ENCODE measurements at regions not wholly inside any gene's neighbourhood (a gene's known extent, or its start where the extent isn't known, plus 50 kb on each side); places are given as distances from the start of the nearest gene placed in this dataset.

DNA sequence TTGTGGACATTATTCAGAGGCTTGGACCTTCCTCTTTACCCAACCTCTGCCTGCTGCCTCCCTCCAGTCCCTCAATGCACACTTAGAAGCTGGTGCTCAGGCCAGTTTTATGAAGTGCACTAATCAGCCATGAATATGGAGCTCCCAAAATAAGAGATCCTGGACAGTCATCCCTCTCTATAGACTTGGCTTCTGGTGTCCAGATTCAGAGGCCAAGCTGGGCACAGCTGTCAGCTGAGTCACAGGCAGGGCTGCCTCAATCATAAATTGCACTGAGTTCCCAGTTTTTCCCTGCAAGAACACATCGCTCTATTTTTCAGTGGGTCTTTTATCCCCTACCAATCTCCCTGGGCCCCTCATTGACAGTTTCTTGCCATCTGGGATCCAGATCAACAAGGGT, 161.7 kb upstream of the CADM1 start:
- in situ Hi-C loops (cut with MboI; ENCODE audit: low sequenced_read_pairs): no loop called here

DNA sequence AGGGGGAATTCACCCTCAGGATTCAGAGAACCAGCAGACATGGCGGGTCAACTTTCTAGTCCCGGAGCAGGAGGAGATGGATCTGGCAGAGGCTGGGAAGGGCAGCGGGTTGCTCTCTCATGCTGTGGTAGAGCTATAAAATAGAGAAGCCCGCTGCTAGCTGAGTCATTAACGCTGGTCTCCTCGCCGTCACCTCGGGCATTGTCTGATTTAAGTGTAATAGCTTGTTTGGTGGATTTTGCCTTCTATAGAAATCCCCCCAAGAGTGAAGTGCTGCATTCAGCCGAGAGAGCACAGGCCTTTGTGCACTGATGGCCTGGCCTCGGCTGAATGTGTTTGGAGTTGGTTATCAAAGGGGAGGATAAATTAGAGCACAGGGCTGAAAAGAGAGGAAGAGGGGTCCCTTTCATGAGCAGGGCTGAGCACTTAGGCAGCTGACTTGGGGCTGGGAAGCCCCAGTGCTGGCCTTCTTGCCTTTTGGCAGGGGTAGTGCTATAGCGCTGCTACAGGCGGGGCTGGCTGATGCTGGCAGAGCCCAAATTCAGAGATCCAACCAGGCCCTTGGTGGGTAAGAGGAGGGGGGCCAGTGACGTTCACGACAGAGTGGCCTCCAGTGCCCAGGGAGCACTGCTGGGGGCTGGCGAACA, 161.1 kb upstream of the CADM1 start:
- in situ Hi-C loops (cut with MboI; ENCODE audit: low sequenced_read_pairs): no loop called here

DNA sequence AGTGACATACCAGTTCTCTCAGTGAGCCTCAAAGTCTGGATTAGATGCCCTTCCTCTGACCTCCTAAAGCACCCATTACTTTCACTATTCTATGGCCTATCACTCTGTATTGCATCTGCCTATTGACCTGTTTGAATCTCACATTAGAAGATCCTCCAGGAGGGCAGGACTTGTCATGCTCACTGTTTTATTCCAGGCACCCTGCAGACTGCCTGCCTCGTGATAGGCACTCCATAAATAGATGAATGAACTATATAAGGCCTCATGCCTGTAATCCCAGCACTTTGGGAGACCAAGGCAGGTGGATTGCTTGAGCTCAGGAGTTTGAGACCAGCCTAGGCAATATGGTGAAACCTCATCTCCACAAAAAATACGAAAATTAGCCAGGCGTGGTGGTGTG, 160.1 kb upstream of the CADM1 start:
- in situ Hi-C loops (cut with MboI; ENCODE audit: low sequenced_read_pairs): no loop called here

DNA sequence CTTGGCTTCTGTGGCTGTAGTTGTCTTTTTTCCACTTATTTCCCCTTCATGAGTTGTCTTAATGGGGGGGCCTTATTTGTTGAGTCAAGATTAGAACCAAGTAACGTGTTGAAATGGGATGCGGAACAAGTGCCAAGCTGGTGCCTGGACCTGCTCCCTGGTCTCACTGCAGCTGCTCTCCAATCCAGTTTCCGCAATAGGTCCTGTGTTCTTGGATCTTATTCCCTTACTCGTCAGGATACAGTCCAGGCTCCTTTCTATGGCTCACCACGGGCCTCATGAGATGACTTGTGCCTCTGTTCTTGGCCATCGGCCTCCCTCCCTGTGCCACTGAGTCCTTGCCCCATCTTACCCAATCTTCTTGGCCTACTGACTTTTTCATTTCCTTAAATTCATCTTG, 159.6 kb upstream of the CADM1 start:
- in situ Hi-C loops (cut with MboI; ENCODE audit: low sequenced_read_pairs): no loop called here

DNA sequence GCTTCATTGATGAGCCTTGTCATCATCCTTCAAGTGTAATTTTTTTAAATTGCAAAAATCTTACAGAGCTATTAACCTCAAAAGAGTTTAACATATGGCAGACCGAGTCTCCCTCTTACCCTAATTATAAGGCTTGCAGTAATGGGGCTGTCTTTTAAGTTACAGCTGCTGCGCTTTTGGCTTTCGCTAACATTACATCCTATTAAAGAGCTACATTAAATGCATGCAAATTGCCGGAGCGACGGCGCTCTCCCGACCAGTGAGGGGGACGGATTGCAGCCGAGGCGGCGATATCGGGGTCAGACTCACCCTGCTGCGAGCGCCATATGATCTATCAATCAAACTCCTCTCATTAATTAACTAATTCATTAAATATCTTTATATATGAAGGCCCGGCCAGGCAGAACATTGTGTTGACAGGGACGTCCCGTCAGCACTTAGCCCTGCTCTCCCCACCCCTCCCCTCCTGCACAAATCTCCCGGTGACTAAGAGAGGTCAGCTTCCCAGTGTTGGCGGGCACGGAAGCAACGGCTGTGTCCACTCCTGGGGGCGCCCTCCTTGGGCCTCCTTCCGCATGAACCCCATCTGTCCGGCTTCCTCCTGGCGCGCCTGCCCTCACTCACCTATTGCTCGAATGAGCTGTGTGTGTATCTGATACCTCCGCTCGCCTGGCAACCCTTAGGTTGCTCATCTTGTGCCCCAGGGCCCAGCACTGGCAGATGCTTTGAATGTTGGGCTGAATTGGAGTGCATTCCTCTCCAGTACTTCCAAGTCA, 156.0 kb upstream of the CADM1 start:
- in situ Hi-C loops (cut with MboI; ENCODE audit: low sequenced_read_pairs): no loop called here

DNA sequence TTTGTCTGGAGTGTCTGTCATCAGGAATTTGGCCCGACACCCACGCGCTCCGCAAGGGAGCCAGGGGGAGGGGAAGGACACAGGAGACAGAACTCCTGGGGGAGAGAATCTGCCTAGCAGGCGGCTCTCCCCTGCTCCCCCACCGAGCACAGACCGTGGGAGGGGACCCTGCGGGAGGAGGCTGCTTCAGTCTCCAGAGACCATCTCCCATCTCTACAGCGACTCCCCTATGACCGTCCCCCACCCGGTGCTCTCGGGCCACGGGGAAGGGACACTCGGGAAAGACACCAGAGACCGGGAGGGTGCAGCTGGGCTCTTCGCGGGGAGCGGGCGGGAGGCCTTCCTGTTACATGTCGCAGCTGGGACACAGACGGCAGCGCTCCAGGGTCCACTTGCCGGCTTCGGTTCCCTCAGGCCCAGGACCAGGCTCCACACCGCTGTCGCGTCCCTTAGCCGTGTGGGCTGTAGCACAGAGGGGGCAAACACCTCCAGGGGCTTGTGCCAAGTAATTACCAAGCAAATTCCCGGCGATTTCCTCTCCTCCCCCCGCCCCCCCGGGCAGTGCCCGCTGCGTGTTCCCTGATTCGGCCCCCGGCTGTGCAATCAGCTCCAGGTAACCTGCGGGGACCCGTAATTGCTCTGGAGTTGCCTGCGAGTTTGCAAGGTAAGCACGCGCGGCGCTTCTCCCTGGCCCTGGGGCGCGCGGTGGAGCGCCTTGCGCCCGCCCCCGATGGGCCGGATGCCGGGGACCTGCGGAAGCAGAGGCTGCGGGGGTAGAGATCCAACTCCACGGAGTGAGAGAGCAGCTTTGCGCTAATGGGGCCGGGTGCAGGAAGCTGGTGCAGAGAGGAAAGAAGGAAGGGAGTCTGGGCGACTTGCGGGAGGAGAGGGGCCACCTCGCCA, 155.1 kb upstream of the CADM1 start:
- in situ Hi-C loops (cut with MboI; ENCODE audit: low sequenced_read_pairs): no loop called here

DNA sequence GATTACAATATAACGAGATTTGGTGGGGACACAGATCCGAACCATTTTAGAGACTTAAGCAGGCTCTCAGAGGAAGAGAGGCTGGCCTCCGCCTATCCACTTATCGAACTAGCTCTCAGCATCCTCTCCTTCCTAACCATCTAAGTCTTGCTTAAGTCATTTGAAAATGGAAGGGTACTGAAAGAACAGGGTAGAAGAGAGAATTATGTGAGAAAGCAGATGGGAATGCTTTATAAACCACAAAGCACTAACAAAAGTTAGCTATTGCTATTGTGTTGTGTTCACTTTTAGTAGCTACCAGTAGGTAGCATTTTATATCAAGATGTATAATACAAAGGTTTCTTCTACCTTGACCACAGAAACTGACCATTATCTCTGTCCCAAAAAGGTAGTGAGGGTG, 153.4 kb upstream of the CADM1 start:
- in situ Hi-C loops (cut with MboI; ENCODE audit: low sequenced_read_pairs): no loop called here

DNA sequence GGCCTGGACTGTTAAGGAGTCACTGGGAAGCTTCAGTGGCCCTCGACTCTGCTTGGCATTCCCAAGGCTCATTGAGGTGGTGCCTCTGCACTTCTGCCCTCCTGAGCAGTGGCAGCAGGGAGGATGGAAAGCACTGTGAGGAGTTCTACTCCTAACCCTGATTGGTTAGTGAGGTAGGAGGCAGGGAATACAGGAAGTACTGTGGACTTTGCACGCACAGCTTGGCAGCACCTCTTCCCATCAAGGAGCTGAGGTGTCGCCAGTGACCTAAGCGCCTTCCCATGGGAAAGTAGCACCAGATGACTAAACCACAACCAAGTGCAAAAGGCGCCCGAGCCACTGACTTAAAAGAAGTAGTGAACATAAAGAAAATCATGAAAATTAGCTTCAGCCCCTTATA, 152.5 kb upstream of the CADM1 start:
- in situ Hi-C loops (cut with MboI; ENCODE audit: low sequenced_read_pairs): no loop called here

DNA sequence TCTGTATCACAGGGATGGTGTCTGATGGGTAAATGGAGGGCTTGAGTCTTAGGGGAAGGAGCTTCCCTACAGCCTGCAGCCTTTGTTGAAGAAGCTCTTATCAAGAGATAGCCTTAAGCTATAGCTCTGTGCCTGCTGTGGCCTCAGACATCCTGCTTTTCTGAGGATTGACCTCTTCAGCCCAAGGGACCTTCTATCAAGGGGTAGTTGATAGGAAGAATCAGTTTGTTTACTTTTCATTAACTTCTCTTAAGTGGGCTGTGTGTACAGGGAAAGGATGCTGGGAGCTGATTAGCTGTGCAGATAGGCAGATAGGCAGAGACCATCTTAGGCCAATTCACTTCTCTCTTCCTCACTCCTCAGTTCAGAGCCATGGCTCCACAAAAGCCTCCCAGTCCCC, 151.8 kb upstream of the CADM1 start:
- in situ Hi-C loops (cut with MboI; ENCODE audit: low sequenced_read_pairs): no loop called here

DNA sequence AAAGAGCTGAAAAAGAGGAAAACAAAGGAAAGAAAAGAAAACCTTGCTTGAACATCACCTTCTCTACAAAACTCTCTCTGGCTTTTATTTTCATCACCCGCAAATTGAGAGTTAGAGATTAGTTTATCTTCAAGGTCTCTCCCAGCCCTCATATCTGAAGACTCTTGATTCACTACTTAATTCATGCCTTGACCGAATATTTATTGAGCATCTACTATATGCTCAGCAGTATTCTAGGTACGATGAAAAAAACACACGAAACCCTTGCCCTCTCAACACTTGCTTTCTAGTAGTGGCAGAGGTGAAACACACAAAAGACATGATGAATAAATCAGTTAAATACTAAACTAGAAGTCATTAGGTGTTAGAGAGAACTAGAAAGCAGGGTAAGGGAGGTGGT, 150.6 kb upstream of the CADM1 start:
- in situ Hi-C loops (cut with MboI; ENCODE audit: low sequenced_read_pairs): no loop called here

DNA sequence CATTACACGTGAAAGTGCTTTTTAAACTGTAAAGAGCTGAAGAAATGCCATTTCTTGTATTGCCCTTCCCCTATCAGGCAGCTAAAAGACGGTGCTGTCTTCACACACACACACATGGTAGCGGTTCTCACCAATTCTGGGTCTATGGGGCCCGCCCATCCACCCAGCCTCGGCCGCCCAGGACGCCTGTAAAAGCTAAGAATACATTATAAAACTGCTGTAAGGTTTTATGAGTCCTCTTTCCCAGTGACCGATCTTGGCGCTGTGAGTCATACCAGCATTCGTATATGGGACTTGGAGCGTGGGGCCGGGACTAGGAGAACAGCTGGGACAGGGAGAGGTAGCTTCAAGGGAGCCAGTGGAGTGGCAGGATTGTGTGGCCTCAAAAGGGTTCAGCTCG, 149.7 kb upstream of the CADM1 start:
- in situ Hi-C loops (cut with MboI; ENCODE audit: low sequenced_read_pairs): no loop called here

DNA sequence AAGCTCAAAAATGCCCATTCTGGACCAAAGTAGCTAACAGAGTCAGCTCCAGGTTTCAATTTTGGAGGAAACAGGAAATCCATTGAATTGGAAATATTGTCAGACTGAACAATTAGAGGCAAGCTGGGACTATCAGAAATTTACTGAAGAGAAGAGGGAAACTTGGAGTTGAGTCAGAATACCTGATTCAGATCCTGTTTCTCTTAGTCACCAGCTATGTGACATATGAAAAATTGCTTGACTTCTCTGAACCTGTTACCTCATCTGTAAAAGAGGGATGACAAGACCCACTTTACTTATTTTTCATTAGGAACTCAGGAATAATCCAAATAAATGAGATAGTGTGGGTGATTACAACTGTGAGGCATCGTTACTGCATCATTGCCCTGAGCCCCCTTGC, 148.9 kb upstream of the CADM1 start:
- in situ Hi-C loops (cut with MboI; ENCODE audit: low sequenced_read_pairs): no loop called here

DNA sequence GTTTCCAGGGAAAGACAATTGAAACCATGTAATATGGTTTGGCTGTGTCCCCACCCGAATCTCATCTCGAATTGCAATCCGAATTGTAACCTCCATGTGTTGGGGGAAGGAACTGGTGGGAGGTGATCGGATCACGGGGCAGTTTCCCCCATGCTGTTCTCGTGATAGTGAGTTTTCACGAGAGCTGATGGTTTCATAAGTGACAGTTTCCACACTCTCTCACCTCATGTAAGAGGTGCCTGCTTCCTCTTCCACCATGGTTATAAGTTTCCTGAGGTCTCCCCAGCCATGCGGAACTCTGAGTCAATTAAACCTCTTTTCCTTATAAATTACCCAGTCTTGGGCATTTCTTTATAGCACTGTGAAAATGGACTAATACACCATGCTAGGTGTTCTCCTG, 148.3 kb upstream of the CADM1 start:
- in situ Hi-C loops (cut with MboI; ENCODE audit: low sequenced_read_pairs): no loop called here

DNA sequence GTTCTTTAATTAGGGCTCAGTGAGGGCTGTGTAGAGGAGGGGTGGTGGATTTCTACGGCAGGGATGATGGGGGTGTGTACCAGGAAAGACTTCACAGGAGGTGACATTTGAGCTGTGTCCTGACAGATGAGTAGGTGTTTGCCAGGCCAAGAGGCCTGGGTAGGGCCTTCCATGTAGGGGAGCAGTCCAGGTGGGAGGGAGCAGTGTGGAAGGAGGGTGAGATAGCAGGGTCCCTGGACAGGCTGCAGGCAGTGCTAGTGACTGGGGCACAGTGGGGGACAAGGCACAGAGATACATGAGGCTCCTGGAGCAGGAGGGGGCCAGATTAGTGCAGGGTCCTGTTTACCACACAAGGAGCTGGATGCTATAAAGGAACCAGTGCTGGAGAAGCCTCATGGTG, 147.9 kb upstream of the CADM1 start:
- in situ Hi-C loops (cut with MboI; ENCODE audit: low sequenced_read_pairs): no loop called here

DNA sequence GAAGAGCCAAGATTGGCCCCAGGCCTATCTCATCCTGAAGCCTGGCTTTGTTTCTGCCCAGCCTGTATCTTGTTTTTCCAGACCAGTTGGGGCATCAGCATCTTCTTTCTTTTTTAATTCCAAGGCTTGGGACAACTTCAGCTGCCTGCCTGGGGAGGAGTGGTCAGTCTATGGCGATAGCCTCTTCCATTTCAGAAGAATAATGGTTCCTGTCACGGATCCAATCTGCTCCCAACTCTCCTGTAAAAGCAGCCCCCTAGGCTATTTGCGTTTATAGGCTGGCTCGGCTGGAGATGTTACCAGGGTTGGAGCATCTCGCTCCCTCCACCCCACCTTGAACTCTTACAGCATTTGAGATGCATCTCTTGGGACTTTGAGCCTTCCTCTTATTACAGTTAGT, 145.2 kb upstream of the CADM1 start:
- in situ Hi-C loops (cut with MboI; ENCODE audit: low sequenced_read_pairs): no loop called here

DNA sequence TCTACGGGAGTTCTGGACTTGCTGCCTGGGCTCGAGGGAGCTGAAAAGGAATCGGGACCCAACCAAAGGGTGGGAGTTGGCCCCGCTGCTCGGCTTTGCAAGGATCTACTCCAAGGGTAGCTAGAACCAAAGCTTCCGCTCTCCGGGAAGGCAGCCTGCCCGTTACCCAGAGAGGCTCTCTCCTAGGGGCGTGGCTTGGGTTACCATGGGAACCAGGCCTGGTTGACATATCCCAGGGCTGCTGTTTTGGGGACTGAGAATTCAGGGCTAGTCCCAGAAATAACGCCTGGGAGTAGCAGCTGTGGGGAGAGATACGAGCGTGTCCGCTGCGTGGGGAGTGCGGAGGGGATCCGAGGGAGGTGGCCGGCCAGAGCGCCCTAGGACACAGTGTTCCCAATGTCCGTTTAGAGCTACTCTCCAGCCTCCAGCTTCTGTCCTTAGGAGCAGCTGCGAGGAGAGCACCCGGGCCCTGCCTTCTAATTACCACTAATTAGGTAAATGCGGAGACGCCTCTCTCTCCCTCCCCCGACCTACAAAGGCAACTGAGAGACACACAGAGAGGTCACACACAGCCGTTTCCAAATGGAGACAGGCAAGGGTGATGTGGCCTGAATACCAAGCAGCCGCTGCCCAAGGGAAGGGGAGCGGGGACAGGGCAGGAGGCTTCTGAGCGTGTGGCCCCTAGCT, 141.6 kb upstream of the CADM1 start:
- in situ Hi-C loops (cut with MboI; ENCODE audit: low sequenced_read_pairs): no loop called here

DNA sequence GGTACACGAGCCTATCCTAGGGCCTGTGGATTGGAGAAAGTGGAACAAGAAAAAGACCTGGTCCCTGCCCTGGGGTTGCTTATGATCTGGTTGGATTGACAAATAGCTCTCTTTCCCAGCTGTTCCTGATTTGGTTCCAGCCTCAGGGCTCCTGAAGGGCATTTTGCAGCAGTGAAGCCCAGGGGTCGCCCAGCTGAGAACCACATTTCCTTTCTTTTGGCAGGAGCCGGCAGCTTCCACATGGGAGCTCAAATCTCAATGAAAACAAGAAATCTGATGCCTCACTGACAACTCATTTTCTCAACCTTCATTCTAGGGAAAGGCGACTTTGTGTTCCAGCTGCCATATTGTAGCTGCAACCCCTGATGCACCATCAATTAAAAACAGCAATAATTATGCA, 140.6 kb upstream of the CADM1 start:
- in situ Hi-C loops (cut with MboI; ENCODE audit: low sequenced_read_pairs): no loop called here

DNA sequence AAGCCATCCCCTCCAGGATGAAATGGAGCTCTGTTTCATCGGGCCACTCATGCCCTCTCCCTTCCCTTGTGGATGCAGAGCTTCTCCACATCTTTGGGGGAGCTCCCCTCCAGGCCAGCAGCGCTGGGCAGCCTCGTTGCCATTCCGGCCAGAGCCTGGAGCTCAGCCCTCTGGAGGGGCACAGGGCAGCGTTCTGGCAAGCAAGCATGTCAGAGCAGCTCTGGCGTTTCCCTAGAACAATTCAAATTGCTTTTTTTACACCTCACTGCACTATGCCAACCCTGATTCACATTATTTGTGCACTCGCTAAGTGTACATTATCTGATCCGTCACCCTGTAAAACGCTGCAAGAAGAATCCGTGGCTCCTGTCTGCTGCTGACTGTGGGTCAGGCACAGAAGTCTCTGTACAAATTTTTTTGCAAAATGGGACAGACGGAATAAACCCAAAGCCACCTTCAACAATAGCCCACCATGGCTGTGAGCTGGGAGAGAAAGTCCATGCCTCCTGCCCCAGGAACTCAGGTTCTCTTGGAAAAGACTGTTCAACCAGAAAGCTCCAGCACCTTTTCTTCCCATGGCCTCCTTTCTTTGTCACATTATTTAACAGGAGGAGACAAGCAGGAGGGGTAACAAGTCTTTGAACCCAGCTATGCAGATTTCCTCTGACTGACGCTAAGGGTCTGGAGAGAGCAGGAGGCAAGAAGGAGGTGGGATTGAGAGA, 139.5 kb upstream of the CADM1 start:
- in situ Hi-C loops (cut with MboI; ENCODE audit: low sequenced_read_pairs): no loop called here

DNA sequence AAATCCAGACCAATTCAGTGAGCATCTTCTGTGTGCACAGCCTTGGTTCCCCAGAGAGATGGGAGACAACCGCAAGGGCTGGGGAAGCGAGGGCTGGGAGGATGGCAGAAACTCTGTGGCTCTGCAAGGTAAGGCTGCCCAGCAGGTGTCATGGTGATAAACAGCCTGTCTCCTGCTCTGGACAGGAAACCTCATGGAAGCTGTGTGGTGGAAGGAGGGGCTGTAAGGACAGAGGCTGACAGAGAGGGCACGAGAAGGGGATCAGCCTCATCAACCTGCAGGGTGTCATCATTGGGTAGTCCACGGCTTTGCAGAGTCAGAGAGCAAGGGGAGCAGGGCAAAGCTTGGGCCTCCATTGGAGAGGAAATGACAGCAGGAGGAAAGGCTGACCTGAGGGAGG, 138.4 kb upstream of the CADM1 start:
- in situ Hi-C loops (cut with MboI; ENCODE audit: low sequenced_read_pairs): no loop called here

DNA sequence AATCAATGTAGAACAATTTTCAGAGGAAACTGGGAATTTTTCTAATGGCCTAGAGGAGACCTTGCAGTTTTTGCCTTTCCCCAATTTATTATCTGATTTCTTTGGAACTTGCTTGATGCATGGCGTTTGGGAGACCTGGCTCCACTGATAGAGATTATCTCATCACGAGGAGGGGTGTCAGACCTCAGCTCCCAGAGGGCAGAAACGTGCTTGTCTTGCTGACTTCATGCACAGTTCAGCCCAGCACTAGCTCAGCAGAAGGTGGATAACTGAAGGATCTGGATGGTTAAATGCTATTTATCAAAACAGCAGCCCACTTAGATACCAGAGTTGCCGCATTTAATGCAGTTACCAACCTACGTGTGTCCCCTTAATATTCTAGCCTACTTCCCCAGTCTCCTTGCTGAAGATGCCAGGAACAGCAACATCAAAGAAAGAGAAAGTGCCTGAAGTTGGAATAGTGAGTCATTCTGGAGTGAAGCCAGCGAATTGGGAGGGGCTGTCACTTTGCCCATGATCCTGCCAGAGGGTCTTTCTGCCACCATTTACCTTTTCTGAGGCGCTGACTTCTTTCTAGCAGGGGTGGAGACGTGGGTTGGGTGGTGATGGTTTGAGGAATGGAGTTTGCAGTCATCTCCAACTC, 133.5 kb upstream of the CADM1 start:
- in situ Hi-C loops (cut with MboI; ENCODE audit: low sequenced_read_pairs): no loop called here

Data from HL-60/S4 (cell line).